Activated CD4-positive, alpha-beta T cell treated with anti-CD3 and anti-CD28 coated beads for 24 hours (primary cell): ENCODE measurements at regions not wholly inside any gene's neighbourhood (a gene's known extent, or its start where the extent isn't known, plus 50 kb on each side); places are given as distances from the start of the nearest gene placed in this dataset.

ENCODE experiments used
- DNase-seq, 2 donors: peaks; one replicate each; pipeline ENCODE4 v3.0.0-alpha.2; 2020; ENCODE audit warnings: low read depth in 2 of 2

- no peak for DNase-seq
Observed at GRCh38 chr20:58019027-58019849, 209.2 kb downstream of the ANKRD60 start.

- no peak for DNase-seq
Observed at GRCh38 chr20:58018590-58018989, 209.9 kb downstream of the ANKRD60 start.

GRCh38 chr20:58017970-58018530 lies 210.4 kb downstream of the ANKRD60 start:
- DNase-seq = no peak

- DNase-seq = no peak
Observed at GRCh38 chr20:58017231-58017969, 211.1 kb downstream of the ANKRD60 start.

- DNase-seq = no peak
Observed at GRCh38 chr20:58016779-58017178, 211.7 kb downstream of the ANKRD60 start.

GRCh38 chr20:58014628-58015315 lies 213.7 kb downstream of the ANKRD60 start:
- no peak for DNase-seq

- no peak for DNase-seq
Observed at GRCh38 chr20:58012731-58013510, 215.5 kb downstream of the ANKRD60 start.

GRCh38 chr20:58011947-58012610 lies 216.4 kb downstream of the ANKRD60 start:
- DNase-seq = no peak

GRCh38 chr20:58011106-58011946 lies 217.1 kb downstream of the ANKRD60 start:
- DNase-seq = no peak

- no peak for DNase-seq
Observed at GRCh38 chr20:58010666-58011065, 217.8 kb downstream of the ANKRD60 start.

- DNase-seq = no peak
Observed at GRCh38 chr20:58010186-58010585, 218.3 kb downstream of the ANKRD60 start.

GRCh38 chr20:58008866-58009265 lies 219.6 kb downstream of the ANKRD60 start:
- no peak for DNase-seq

GRCh38 chr20:58008413-58008812 lies 220.0 kb downstream of the ANKRD60 start:
- no peak for DNase-seq

- no peak for DNase-seq
Observed at GRCh38 chr20:58007947-58008346, 220.5 kb downstream of the ANKRD60 start.

- no peak for DNase-seq
Observed at GRCh38 chr20:58006346-58007316, 221.8 kb downstream of the ANKRD60 start.

GRCh38 chr20:58005581-58006345 lies 222.7 kb downstream of the ANKRD60 start:
- no peak for DNase-seq

GRCh38 chr20:58004900-58005299 lies 223.6 kb downstream of the ANKRD60 start:
- no peak for DNase-seq

GRCh38 chr20:58004146-58004545 lies 224.3 kb downstream of the ANKRD60 start:
- no peak for DNase-seq
